ENCODE measurements at regions not wholly inside any gene's neighbourhood (a gene's known extent, or its start where the extent isn't known, plus 50 kb on each side); places are given as distances from the start of the nearest gene placed in this dataset.

GRCh38 chr10:85195596-85195995 is 867.2 kb downstream of the CCSER2 start:
- TF ChIP-seq CTCF (IDR thresholded peaks at IDR 0.05): no peak
- TF ChIP-seq POLR2A (IDR thresholded peaks at IDR 0.05): no peak

Measured in lower leg skin (tissue), 3 donors.